ENCODE measurements at regions not wholly inside any gene's neighbourhood (a gene's known extent, or its start where the extent isn't known, plus 50 kb on each side); places are given as distances from the start of the nearest gene placed in this dataset.

DNA sequence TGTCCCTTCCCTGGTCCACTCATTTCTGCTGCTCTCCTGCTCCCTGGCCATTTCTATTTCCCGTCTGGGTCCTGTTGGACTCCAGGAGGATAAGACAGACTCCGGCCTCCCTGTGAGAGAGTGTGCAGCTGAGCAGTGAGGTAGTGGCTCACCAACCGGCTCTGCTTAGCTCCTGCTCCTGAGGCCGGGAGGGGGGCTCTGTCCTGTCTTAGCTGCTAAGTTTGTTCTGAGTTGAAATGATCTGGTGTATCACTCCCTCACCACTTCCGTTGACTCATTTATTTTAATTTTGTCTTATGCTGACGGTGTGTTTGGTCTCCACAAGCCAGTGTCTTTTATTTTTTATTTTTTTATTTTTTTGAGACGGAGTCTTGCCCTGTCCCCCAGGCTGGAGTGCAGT, 148.5 kb upstream of the PDE10A start:
- POLR2A ChIA-PET = no interaction called here
- Mint-ChIP-seq H3K27me3 (peaks cover 3% of the 10 kb centered on the region), H3K27ac (no peak overlapping the region), H3K9me3 (peaks cover 2% of the 10 kb centered on the region), H3K4me1 (no peaks in the 10 kb centered on the region), H3K4me3 (no peak overlapping the region), H3K36me3 (no peaks in the 10 kb centered on the region)
- ATAC-seq (ENCODE audit: low read depth) (no peak), DNase-seq (no peak)

DNA sequence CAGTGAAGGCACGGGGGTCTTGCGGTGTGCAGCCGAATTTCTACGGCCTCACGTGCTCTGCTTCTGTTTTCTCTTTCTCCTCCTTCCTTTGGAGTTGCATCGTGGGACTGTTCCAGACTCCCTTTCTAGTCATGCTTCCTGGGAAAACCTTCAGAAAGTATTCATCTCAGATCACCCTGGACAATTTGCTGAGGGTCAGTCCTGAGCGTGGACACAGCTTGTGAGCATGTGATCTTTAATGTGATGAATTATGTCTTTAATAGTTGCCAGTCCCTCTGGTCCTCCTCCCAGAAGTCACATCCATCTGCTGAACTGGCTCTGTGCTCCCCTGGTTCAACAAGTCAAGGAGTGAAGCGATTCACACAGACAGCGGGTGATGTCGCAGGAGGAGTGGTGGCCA, 145.0 kb upstream of the PDE10A start:
- H3K27ac Mint-ChIP-seq = no peak overlapping the region
- H3K9me3 Mint-ChIP-seq = peaks cover 2% of the 10 kb centered on the region
- DNase-seq (no peak), ATAC-seq (ENCODE audit: low read depth) (no peak)
- POLR2A ChIA-PET = no interaction called here
- no peaks in the 10 kb centered on the region for H3K4me1 Mint-ChIP-seq
- H3K36me3 Mint-ChIP-seq = no peaks in the 10 kb centered on the region
- H3K27me3 Mint-ChIP-seq = peaks cover 22% of the 10 kb centered on the region
- H3K4me3 Mint-ChIP-seq = no peak overlapping the region

DNA sequence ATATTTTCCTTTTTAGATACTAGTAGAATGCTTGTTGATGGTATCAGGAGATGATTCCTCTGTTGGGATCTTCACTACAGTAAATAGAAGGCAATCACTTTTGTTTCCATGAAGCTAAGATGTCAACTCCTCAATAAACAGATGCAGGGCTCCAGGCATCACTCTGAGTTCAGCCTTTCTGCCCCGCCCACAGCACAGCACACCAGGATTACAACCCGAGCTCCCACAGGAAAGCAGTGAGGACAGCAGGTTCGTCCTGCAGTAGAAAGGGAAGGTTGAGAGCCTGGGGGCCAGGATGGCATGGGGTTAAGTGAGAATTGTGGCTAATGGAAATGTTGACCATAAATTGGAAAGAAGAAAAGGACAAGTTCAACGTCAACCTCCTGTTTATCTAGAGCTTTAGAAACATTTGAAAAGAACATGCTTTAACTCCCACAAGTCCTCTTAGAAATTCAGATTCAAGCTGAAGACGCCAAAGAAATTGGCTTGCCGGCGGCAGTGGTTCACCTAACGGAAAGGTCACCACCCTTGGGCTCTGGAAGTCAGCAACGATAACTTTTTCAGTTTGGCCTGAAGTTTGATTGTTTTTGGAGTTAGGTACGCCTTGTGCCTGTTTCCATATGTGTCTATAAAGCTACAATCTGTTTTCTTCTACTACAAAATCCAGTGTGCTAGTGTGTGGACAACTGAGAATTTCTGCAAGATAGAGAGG, 144.4 kb upstream of the PDE10A start:
- Mint-ChIP-seq H3K9me3 (peaks cover 2% of the 10 kb centered on the region), H3K36me3 (no peaks in the 10 kb centered on the region), H3K4me3 (no peak overlapping the region), H3K27ac (no peak overlapping the region), H3K27me3 (peaks cover 22% of the 10 kb centered on the region), H3K4me1 (no peaks in the 10 kb centered on the region)
- no peak for DNase-seq
- POLR2A ChIA-PET = no interaction called here
- ATAC-seq (ENCODE audit: low read depth) = no peak

DNA sequence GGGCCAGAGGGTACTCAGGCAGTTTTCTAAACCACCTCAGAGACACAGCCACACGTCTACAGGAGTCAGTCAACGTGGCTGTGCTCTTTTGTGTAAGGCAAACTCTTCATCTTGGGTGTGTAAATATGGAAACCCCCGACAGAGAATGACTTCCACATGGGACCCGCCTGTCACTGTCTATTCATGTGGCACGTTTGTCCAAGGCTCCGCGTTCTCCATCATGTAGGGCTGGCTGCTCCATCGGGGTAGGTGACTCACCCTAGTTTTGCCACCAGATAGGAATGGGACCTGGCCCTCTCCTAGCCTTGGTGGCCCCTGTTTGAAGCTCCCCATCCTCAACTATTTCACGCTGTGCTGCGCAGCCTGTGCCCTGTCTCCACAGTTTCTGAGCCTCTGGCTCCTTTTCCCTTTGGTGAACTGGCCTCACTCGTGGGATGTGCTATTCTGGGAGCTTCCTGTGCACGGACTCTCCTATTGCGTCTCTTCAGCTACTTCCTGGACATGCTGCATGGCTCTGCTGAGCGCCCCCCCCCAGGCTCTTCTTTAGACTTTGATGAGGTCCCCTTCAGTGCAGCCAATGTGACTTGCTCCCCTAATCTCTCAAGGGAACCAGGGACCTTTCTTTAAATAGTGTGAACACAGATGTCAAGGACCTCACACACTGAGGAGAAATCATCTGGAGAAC, 143.2 kb upstream of the PDE10A start:
- ATAC-seq (ENCODE audit: low read depth) (no peak), DNase-seq (no peak)
- H3K4me3 Mint-ChIP-seq = no peak overlapping the region
- no peaks in the 10 kb centered on the region for H3K4me1 Mint-ChIP-seq
- peaks cover 24% of the 10 kb centered on the region for H3K27me3 Mint-ChIP-seq
- POLR2A ChIA-PET = no interaction called here
- no peaks in the 10 kb centered on the region for H3K36me3 Mint-ChIP-seq
- H3K9me3 Mint-ChIP-seq = peaks cover 2% of the 10 kb centered on the region
- H3K27ac Mint-ChIP-seq = no peak overlapping the region

DNA sequence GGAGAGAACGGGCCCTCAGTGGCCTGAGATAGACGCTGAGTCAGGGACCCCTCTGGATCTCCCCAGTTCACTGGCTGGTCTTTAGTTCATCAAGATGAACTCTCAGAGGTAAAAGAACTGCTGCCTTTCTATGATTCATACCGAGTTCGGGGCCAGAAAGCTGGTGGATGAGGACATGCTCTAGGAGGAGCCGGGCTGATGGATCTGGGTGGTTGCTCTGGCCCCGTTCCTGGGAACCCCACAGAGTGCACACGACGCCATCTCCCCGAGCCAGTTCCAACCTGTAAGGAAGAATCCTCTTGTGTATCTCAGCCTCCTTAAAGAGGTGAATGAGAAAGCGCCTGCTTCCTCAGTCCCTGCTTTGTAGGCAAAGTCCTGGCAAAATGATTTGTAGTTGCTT, 142.6 kb upstream of the PDE10A start:
- no peaks in the 10 kb centered on the region for H3K4me1 Mint-ChIP-seq
- no peak for DNase-seq
- peaks cover 24% of the 10 kb centered on the region for H3K27me3 Mint-ChIP-seq
- H3K27ac Mint-ChIP-seq = no peak overlapping the region
- no peak for ATAC-seq (ENCODE audit: low read depth)
- POLR2A ChIA-PET = no interaction called here
- H3K9me3 Mint-ChIP-seq = peaks cover 1% of the 10 kb centered on the region
- no peaks in the 10 kb centered on the region for H3K36me3 Mint-ChIP-seq
- H3K4me3 Mint-ChIP-seq = no peak overlapping the region

DNA sequence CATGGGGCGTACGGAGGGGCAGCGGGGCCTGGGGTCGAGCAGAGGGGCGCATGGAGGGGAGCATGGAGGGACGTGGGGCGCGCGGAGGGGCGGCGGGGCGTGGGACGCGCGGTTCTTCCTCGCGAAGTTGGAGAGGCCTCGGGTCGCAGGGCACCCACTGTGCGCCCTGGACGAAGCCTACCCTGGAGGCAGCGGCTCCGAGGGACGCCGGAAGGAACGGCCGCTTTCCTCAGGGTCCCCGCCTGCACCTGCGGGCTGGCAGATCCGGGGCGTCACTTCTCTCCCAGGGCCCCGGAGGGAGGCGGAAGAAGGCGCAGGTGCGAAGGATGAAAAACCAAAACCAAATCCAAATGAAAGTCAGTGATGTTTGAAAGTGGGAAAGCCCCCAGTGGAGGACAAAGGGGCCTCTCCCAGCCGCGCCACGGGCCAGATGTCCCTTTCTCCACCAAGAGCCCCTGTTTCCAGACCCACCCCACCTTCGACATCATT, 142.1 kb upstream of the PDE10A start:
- H3K9me3 Mint-ChIP-seq = no peaks in the 10 kb centered on the region

DNA sequence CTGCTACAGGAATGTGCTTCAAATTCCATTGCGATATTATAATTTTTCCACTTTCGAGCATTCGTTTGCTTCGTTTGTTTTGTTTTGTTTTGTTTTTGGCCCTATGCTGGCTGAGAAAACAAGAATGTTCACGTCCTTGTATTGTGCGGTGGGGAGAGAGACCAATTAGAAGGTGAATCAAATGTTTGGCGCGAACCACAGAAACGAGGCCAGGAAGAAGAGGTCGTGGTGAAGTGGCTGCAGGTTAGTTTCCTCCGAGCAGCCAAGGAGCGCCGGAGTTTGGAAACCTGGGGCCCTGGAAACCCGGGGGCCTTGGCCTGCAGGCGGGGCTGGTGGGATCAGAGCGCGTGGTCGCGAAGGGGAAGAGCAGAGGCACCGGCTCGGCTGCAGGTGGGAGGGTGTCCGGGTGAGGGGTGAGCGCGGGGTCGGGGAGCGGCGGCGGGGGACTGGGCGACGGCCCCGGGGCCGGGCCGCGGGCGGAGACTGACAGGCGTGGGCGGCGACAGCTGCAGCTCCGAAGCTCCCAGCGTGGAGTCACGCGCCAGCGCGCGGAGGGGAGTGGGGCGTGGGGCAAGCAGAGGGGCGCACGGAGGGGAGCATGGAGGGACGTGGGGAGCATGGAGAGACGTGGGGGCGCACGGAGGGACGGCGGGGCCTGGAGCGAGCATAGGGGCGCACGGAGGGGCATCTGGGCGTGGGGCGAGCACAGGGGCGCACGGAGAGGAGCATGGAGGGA, 141.5 kb upstream of the PDE10A start:
- POLR2A ChIA-PET = no interaction called here
- H3K27me3 Mint-ChIP-seq = peaks cover 24% of the 10 kb centered on the region
- no peak overlapping the region for H3K27ac Mint-ChIP-seq
- DNase-seq (no peak), ATAC-seq (ENCODE audit: low read depth) (no peak)
- no peaks in the 10 kb centered on the region for H3K4me1 Mint-ChIP-seq
- no peak overlapping the region for H3K4me3 Mint-ChIP-seq
- no peaks in the 10 kb centered on the region for H3K9me3 Mint-ChIP-seq
- no peaks in the 10 kb centered on the region for H3K36me3 Mint-ChIP-seq

More for the DNA sequence above, 142.1 kb upstream of the PDE10A start:
- Mint-ChIP-seq H3K27ac (no peak overlapping the region), H3K4me3 (no peak overlapping the region), H3K27me3 (peaks cover 24% of the 10 kb centered on the region), H3K36me3 (no peaks in the 10 kb centered on the region), H3K4me1 (no peaks in the 10 kb centered on the region)
- no peak for DNase-seq
- POLR2A ChIA-PET = no interaction called here
- ATAC-seq (ENCODE audit: low read depth) = no peak

DNA sequence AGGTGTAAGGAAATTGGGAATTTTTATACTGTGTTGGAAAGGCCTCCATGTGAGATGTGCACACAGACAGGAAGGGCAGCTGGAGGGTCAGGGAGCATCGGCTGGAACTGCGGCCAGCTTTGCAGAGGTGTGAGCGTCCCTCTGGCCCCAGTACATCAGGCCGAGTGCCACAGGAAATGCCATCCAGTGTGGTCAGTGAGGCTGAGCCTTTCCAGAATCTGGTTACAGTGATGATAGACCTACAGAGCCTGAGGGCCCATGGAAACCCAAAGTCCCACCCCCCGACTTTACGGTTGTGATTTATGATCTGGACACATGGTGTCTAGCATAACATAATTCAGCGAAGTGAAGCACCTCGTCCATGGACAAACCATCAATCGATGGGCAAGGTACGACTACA, 137.3 kb upstream of the PDE10A start:
- H3K27me3 Mint-ChIP-seq = peaks cover 12% of the 10 kb centered on the region
- H3K9me3 Mint-ChIP-seq = no peaks in the 10 kb centered on the region
- H3K36me3 Mint-ChIP-seq = no peaks in the 10 kb centered on the region
- no peak overlapping the region for H3K4me3 Mint-ChIP-seq
- no peak overlapping the region for H3K27ac Mint-ChIP-seq
- ATAC-seq (ENCODE audit: low read depth) (no peak), DNase-seq (no peak)
- POLR2A ChIA-PET = no interaction called here
- H3K4me1 Mint-ChIP-seq = no peaks in the 10 kb centered on the region

DNA sequence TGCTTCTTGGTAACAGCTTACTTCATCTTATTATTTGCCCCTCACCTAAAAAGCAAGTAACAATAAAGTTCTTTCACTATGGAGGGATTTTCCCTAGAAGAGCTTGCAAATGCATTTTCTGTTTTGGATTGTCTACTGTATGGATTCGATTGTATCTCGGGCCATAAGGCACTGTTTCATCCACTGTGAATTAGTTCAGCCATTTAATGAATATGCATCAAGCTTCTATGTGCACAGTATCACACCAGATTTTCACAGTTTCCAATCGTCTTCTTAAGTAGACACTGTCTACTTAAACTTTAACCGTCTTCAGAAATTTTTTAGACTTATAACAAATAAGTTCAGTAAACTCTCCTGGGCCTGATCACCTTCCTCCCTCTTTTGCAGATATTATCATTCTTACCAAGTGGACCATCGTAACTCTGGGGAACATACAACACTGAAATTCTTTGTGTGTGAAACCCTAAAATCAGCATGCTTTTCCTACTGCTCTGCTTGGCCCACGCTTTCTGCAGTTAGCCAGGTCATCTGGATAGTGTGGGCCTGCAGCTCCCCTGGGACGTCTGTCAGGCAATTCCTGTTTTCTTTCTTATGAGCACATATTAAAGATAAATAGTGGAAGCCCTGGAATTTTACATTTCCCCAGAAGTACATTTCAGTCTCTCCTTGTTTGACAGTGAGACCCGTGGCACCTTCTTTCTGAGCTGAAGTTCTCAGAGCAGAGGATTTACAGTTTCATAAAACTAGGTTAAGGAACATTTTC, 136.5 kb upstream of the PDE10A start:
- H3K27me3 Mint-ChIP-seq = peaks cover 10% of the 10 kb centered on the region
- POLR2A ChIA-PET = no interaction called here
- no peak overlapping the region for H3K27ac Mint-ChIP-seq
- no peaks in the 10 kb centered on the region for H3K4me1 Mint-ChIP-seq
- no peaks in the 10 kb centered on the region for H3K9me3 Mint-ChIP-seq
- H3K4me3 Mint-ChIP-seq = no peak overlapping the region
- ATAC-seq (ENCODE audit: low read depth) = no peak
- DNase-seq = no peak
- no peaks in the 10 kb centered on the region for H3K36me3 Mint-ChIP-seq

DNA sequence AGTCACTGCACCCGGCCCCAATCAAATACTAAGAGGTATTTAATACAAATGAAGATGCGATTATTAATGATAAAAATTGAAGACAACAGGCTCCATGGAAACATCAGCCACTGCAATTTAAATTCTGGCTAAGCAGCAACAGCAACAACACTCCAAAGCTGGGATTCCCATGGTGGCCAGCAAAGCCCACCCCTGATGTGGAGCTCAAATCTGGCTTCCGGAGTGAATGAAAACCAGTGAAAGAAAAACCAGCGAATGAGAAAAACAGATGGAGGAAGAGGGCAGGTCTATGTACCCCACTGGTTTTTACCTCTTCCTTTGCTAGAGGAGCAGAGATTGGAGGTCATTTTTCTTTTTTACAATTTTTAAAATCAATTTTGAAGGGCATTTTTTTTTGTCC, 135.9 kb upstream of the PDE10A start:
- no peak overlapping the region for H3K4me3 Mint-ChIP-seq
- POLR2A ChIA-PET = no interaction called here
- DNase-seq = no peak
- H3K27ac Mint-ChIP-seq = no peak overlapping the region
- no peaks in the 10 kb centered on the region for H3K36me3 Mint-ChIP-seq
- H3K27me3 Mint-ChIP-seq = peaks cover 5% of the 10 kb centered on the region
- no peaks in the 10 kb centered on the region for H3K9me3 Mint-ChIP-seq
- no peak for ATAC-seq (ENCODE audit: low read depth)
- no peaks in the 10 kb centered on the region for H3K4me1 Mint-ChIP-seq

DNA sequence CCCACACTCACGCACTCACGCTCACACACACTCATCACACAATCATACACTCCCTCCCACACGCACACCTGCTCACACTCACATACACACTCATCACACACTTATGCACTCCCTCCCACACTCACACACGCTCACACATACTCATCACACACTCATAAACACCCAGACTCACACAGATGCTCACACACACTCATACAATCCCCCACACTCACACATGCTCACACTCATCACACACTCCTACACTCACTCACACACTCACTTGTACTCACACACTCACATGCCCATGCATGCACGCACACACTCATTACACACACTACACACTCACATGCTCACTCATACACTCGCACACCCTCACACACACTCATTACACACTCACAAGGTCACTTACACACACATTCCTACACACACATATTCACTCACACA, 131.1 kb upstream of the PDE10A start:
- POLR2A ChIA-PET = no interaction called here
- no peak for DNase-seq
- H3K36me3 Mint-ChIP-seq = no peaks in the 10 kb centered on the region
- no peaks in the 10 kb centered on the region for H3K9me3 Mint-ChIP-seq
- H3K4me3 Mint-ChIP-seq = no peak overlapping the region
- no peak overlapping the region for H3K27ac Mint-ChIP-seq
- H3K27me3 Mint-ChIP-seq = peaks cover 2% of the 10 kb centered on the region
- no peaks in the 10 kb centered on the region for H3K4me1 Mint-ChIP-seq
- ATAC-seq (ENCODE audit: low read depth) = no peak

DNA sequence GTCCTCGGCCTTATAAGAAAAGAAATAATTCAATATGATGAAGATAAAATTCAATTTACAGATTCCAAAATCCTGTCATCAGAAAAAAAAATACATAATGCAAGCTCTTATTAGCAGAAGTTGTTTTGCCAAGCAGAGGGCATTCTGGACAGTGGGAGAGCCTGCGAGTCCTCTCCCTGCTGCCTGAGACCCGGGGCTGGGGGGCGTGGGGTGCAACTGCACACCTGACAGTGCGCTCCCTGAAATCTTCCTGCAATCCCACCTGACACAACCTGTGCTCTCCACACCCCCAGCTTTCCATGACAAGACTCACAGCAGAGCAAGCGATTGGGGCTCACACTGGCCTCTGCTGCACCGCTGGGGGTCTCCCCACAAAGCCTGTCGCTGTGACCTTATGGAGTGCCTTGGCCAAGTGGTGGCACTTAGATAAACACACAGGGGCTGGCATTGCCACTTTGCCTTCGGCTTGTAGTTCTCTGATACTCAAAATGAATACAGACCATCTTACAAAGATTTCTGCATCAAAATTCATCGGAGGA, 130.3 kb upstream of the PDE10A start:
- Mint-ChIP-seq H3K27me3 (peaks cover 4% of the 10 kb centered on the region), H3K4me1 (no peaks in the 10 kb centered on the region), H3K36me3 (no peaks in the 10 kb centered on the region), H3K9me3 (no peaks in the 10 kb centered on the region), H3K27ac (no peak overlapping the region), H3K4me3 (no peak overlapping the region)
- no peak for ATAC-seq (ENCODE audit: low read depth)
- DNase-seq = no peak
- POLR2A ChIA-PET = no interaction called here

DNA sequence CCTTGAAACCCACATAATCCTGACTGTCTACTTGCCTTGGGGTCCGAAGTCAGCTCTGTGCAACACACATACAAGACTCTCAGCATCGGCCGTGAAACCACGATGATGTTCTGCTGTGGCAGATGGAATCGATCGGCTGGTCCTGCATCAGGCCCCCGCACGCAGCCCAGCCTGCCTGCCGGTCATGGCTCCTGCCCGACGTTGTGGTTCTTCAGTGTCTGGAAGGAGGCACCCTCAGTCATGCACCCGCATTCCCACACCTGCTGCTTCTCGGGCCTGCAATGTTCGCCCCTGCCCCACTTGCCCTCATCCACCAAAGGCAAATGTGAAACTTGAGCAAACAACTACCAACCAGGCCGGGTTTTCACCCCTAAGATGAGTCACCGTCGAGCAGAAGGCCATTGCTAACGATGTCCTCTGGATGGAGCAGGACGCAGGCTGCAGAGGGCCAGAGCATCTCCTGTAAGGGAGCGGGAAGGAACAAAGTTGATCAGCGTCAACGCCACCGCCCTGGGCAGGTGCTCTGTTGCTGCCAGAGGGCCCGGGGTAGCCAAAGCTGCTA, 128.9 kb upstream of the PDE10A start:
- ATAC-seq (ENCODE audit: low read depth) (no peak), DNase-seq (no peak)
- H3K9me3 Mint-ChIP-seq = no peaks in the 10 kb centered on the region
- H3K4me3 Mint-ChIP-seq = no peak overlapping the region
- H3K27me3 Mint-ChIP-seq = peaks cover 4% of the 10 kb centered on the region
- H3K36me3 Mint-ChIP-seq = no peaks in the 10 kb centered on the region
- no peaks in the 10 kb centered on the region for H3K4me1 Mint-ChIP-seq
- POLR2A ChIA-PET = no interaction called here
- H3K27ac Mint-ChIP-seq = no peak overlapping the region

All from activated naive CD8-positive, alpha-beta T cell treated with anti-CD3 and anti-CD28 coated beads, Interleukin-2, amount 10 ng/mL, durations not matched to agents 7 days and 5 days (primary cell).